ENCODE measurements at regions not wholly inside any gene's neighbourhood (a gene's known extent, or its start where the extent isn't known, plus 50 kb on each side); places are given as distances from the start of the nearest gene placed in this dataset.

- H3K27ac ChIP-seq: no peak overlapping the region
- H3K36me3 ChIP-seq: no peaks in the 10 kb centered on the region
- no peaks in the 10 kb centered on the region for H3K27me3 ChIP-seq (ENCODE audit: insufficient read depth, low read depth, severe bottlenecking)
- no peak for DNase-seq
- H3K4me3 ChIP-seq (ENCODE audit: low read depth, low read length): no peak overlapping the region
- no peak for TF ChIP-seq CTCF (IDR thresholded peaks at IDR 0.05; ENCODE audit: low read depth, low read length)
- no peaks in the 10 kb centered on the region for H3K9me3 ChIP-seq (ENCODE audit: severe bottlenecking)
These were observed 65.6 kb upstream of the CD180 start for GRCh38 chr5:67262206-67262605.

- no peaks in the 10 kb centered on the region for H3K9me3 ChIP-seq (ENCODE audit: severe bottlenecking)
- TF ChIP-seq CTCF (IDR thresholded peaks at IDR 0.05; ENCODE audit: low read depth, low read length): no peak
- H3K36me3 ChIP-seq: no peaks in the 10 kb centered on the region
- H3K27ac ChIP-seq: no peak overlapping the region
- H3K27me3 ChIP-seq (ENCODE audit: insufficient read depth, low read depth, severe bottlenecking): no peaks in the 10 kb centered on the region
- DNase-seq: no peak
- H3K4me3 ChIP-seq (ENCODE audit: low read depth, low read length): no peak overlapping the region
These were observed 63.1 kb upstream of the CD180 start for GRCh38 chr5:67259548-67260215.

- Histone ChIP-seq H3K36me3 (no peaks in the 10 kb centered on the region), H3K4me3 (ENCODE audit: low read depth, low read length) (no peak overlapping the region), H3K9me3 (ENCODE audit: severe bottlenecking) (peaks cover 4% of the 10 kb centered on the region), H3K27ac (no peak overlapping the region), H3K27me3 (ENCODE audit: insufficient read depth, low read depth, severe bottlenecking) (no peaks in the 10 kb centered on the region)
- no peak for TF ChIP-seq CTCF (IDR thresholded peaks at IDR 0.05; ENCODE audit: low read depth, low read length)
- no peak for DNase-seq
These were observed 60.9 kb upstream of the CD180 start for GRCh38 chr5:67257500-67257899.

- no peak overlapping the region for H3K27ac ChIP-seq
- no peaks in the 10 kb centered on the region for H3K36me3 ChIP-seq
- DNase-seq: no peak
- H3K27me3 ChIP-seq (ENCODE audit: insufficient read depth, low read depth, severe bottlenecking): no peaks in the 10 kb centered on the region
- TF ChIP-seq CTCF (IDR thresholded peaks at IDR 0.05; ENCODE audit: low read depth, low read length): no peak
- no peak overlapping the region for H3K4me3 ChIP-seq (ENCODE audit: low read depth, low read length)
- H3K9me3 ChIP-seq (ENCODE audit: severe bottlenecking): peaks cover 6% of the 10 kb centered on the region
These were observed 60.5 kb upstream of the CD180 start for GRCh38 chr5:67257077-67257476.

GRCh38 chr5:67255881-67256280, 59.3 kb upstream of the CD180 start:
- H3K36me3 ChIP-seq: no peaks in the 10 kb centered on the region
- H3K4me3 ChIP-seq (ENCODE audit: low read depth, low read length): no peak overlapping the region
- peaks cover 6% of the 10 kb centered on the region for H3K9me3 ChIP-seq (ENCODE audit: severe bottlenecking)
- H3K27me3 ChIP-seq (ENCODE audit: insufficient read depth, low read depth, severe bottlenecking): no peaks in the 10 kb centered on the region
- H3K27ac ChIP-seq: no peak overlapping the region
- no peak for TF ChIP-seq CTCF (IDR thresholded peaks at IDR 0.05; ENCODE audit: low read depth, low read length)
- DNase-seq: no peak

GRCh38 chr5:67253911-67254310, 57.3 kb upstream of the CD180 start:
- H3K36me3 ChIP-seq: no peaks in the 10 kb centered on the region
- peaks cover 6% of the 10 kb centered on the region for H3K9me3 ChIP-seq (ENCODE audit: severe bottlenecking)
- H3K27ac ChIP-seq: no peak overlapping the region
- H3K27me3 ChIP-seq (ENCODE audit: insufficient read depth, low read depth, severe bottlenecking): no peaks in the 10 kb centered on the region
- H3K4me3 ChIP-seq (ENCODE audit: low read depth, low read length): no peak overlapping the region
- no peak for TF ChIP-seq CTCF (IDR thresholded peaks at IDR 0.05; ENCODE audit: low read depth, low read length)
- DNase-seq: no peak

All from WERI-Rb-1 (cell line).